Psoas muscle (tissue), 7 donors: ENCODE measurements at regions not wholly inside any gene's neighbourhood (a gene's known extent, or its start where the extent isn't known, plus 50 kb on each side); places are given as distances from the start of the nearest gene placed in this dataset.

ENCODE experiments used
- ATAC-seq, 4 donors: fragments of 200-7000 bp; cut with Tn5 transposase; one replicate each; pipeline ENCODE4 v1.9.1; 2020; ENCODE audit warnings: moderate library complexity in 3 of 4, mild to moderate bottlenecking in 2 of 4
- DNase-seq, 2 donors: peaks; one replicate each; pipeline ENCODE4 v3.0.0-alpha.2; 2020
- H3K27ac ChIP-seq: fragments of 200-600 bp; one replicate; pipeline ENCODE4 v1.8.0; 2022
- H3K27me3 ChIP-seq, 3 donors: fragments of 200-600 bp in 1 of 3; one replicate each; pipeline versions ENCODE4 v1.6.1 to v1.8.0; 2013 to 2022; ENCODE audit warnings: low read length in 2 of 3, mild to moderate bottlenecking in 2 of 3, moderate library complexity in 1 of 3; ENCODE audit not compliant: insufficient read depth in 3 of 3
- H3K36me3 ChIP-seq, 2 donors: fragments of 200-600 bp in 1 of 2; one replicate each; pipeline versions ENCODE4 v1.6.1 to v1.8.0; 2013 to 2022; ENCODE audit warnings: low read depth in 1 of 2, mild to moderate bottlenecking in 1 of 2, moderate library complexity in 1 of 2; ENCODE audit not compliant: insufficient read depth in 1 of 2
- H3K4me1 ChIP-seq: fragments of 200-600 bp; one replicate; pipeline ENCODE4 v1.8.0; 2022
- H3K4me3 ChIP-seq: fragments of 200-600 bp; one replicate; pipeline ENCODE4 v1.8.0; 2022; ENCODE audit warnings: mild to moderate bottlenecking
- H3K9me3 ChIP-seq: fragments of 200-600 bp; one replicate; pipeline ENCODE4 v1.8.0; 2022
- CTCF ChIP-seq: fragments of 200-600 bp; IDR thresholded peaks from one replicate; pipeline ENCODE4 v1.8.0; 2022; ENCODE audit warnings: antibody characterized with exemption
- WGBS, 3 donors: extraction: QIAGEN DNeasy Blood & Tissue Kit; methylation state at CpG; one replicate each; pipeline versions ENCODE4 v1.1.6 to v1.1.7; 2013; 5-methylcytosine and 5-hydroxymethylcytosine counted together
- intact Hi-C, 2 donors: fragments of 100-400 bp; cut with DNase I; formaldehyde crosslinking; loops; one replicate each; pipeline versions ENCODE4 v1.11.0 to v1.14.2; 2022
- donor health status: healthy with polysubstance abuse.
- donor health status: DM: no; HTN: no; CAD: no; lungs with moderate emphysema.
- donor health status: Bipolar disorder and iron deficiency.
- donor health status: healthy.
- donor health status: DM: yes; HTN: yes; CAD: no.
- donor health status: DM: no; HTN: no; CAD: no.
- donor health status: DM: yes; HTN: yes; CAD: no.

GRCh38 chr9:102087141-102087540 is 348.7 kb upstream of the GRIN3A start:
- TF ChIP-seq CTCF: no peak

GRCh38 chr9:102085548-102085947 is 347.1 kb upstream of the GRIN3A start:
- intact Hi-C loops: loop anchor here in 1 of 2 donors (10.0 kb wide), 1 partner anchor 61 kb away; no protein-coding TSS in a partner anchor
- no peaks in the 10 kb centered on the region for H3K27me3 ChIP-seq
- no peak overlapping the region for H3K4me3 ChIP-seq
- H3K27ac ChIP-seq: no peak overlapping the region
- H3K4me1 ChIP-seq: no peaks in the 10 kb centered on the region
- no peak for ATAC-seq
- H3K36me3 ChIP-seq: no peaks in the 10 kb centered on the region
- no peak for DNase-seq
- no peaks in the 10 kb centered on the region for H3K9me3 ChIP-seq
- no peak for TF ChIP-seq CTCF

More at GRCh38 chr9:102087141-102087540, 348.7 kb upstream of the GRIN3A start:
- no peak for ATAC-seq
- no peak overlapping the region for H3K4me3 ChIP-seq
- no peaks in the 10 kb centered on the region for H3K4me1 ChIP-seq
- intact Hi-C loops: loop anchor here in 1 of 2 donors (10.0 kb wide), 1 partner anchor 62 kb away; no protein-coding TSS in a partner anchor
- no peak overlapping the region for H3K27ac ChIP-seq
- DNase-seq: no peak
- no peaks in the 10 kb centered on the region for H3K27me3 ChIP-seq
- no peaks in the 10 kb centered on the region for H3K36me3 ChIP-seq
- H3K9me3 ChIP-seq: no peaks in the 10 kb centered on the region
- 51 to 64% (median 55%) methylated on average over 2 of the region's 2 CpGs for WGBS, 3 donors

- H3K4me1 ChIP-seq: no peaks in the 10 kb centered on the region
- intact Hi-C loops: no loop called here
- 34 to 37% (median 34%) methylated on average over 9 of the region's 9 CpGs for WGBS, 3 donors
- TF ChIP-seq CTCF: no peak
- no peak overlapping the region for H3K4me3 ChIP-seq
- DNase-seq: no peak
- H3K36me3 ChIP-seq: no peaks in the 10 kb centered on the region
- no peak for ATAC-seq
- no peaks in the 10 kb centered on the region for H3K9me3 ChIP-seq
- H3K27ac ChIP-seq: no peak overlapping the region
- no peaks in the 10 kb centered on the region for H3K27me3 ChIP-seq
These were observed 333.8 kb upstream of the GRIN3A start for GRCh38 chr9:102072059-102072764.

GRCh38 chr9:102069969-102070368 is 331.5 kb upstream of the GRIN3A start:
- intact Hi-C loops: no loop called here
- WGBS, 3 donors: 41 to 74% (median 53%) methylated on average over 1 of the region's 1 CpG

More at GRCh38 chr9:102069969-102070368, 331.5 kb upstream of the GRIN3A start:
- no peaks in the 10 kb centered on the region for H3K4me1 ChIP-seq
- H3K36me3 ChIP-seq: no peaks in the 10 kb centered on the region
- H3K4me3 ChIP-seq: no peak overlapping the region
- no peaks in the 10 kb centered on the region for H3K27me3 ChIP-seq
- DNase-seq: no peak
- no peak overlapping the region for H3K27ac ChIP-seq
- ATAC-seq: no peak
- no peaks in the 10 kb centered on the region for H3K9me3 ChIP-seq
- TF ChIP-seq CTCF: no peak
